Right lobe of liver (tissue), 4 donors: ENCODE measurements at regions not wholly inside any gene's neighbourhood (a gene's known extent, or its start where the extent isn't known, plus 50 kb on each side); places are given as distances from the start of the nearest gene placed in this dataset.

Experiments
- POLR2A ChIP-seq: fragments of 450-650 bp; IDR thresholded peaks from one replicate; pipeline ENCODE4 v1.6.1; 2017; ENCODE audit warnings: antibody characterized with exemption, mild to moderate bottlenecking
- TF ChIP-seq, protein P1 (sequence below), 4 donors: fragments of 200-600 bp in 3 of 4; fragments of 450-650 bp in 1 of 4; IDR thresholded peaks; one replicate each; pipeline versions ENCODE4 v1.5.1 to v1.8.0; 2016 to 2022; ENCODE audit warnings: antibody characterized with exemption in 4 of 4, mild to moderate bottlenecking in 2 of 4
- donor health status: DM: no; HTN: no; CAD: no.
- donor health status: DM: no; HTN: no; CAD: no.
- donor health status: DM: no; HTN: yes; CAD: no.

DNA sequence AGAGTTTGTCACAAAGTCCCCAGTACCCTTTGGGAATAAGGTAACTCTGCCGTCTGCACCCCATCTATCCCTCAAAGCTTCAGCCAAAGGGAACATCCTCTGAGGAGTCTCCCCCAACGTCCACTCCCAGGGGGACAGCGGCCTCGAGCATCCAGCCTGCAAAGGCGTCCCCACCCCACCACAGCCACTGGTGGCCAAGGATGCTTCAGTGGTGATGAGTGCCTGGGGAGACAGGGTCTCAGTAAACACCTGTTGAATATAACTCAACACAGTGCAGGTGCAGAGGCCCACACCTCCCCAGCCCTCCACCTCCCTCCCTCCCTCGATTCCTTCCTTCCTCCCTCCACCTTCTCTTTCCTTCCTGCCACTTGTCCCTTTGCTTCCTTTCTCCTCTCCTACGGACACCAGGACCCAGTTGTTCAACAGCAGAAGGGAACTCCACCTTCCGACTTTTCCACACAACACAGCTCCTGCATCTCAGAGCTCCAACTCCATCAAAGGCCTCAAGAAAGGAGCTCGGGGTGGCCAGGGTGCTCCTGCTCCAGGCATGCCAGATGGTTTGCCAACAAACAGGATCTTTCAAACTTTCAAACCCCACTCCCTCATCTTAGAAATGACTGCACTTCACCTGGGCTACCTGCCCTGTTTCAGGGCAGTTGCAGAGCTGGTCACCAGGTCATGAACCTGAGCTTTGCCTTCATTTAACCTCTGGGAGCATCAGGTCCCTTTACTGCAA, 87.8 kb upstream of the SNTG2 start:
- TF ChIP-seq, protein P1, sequence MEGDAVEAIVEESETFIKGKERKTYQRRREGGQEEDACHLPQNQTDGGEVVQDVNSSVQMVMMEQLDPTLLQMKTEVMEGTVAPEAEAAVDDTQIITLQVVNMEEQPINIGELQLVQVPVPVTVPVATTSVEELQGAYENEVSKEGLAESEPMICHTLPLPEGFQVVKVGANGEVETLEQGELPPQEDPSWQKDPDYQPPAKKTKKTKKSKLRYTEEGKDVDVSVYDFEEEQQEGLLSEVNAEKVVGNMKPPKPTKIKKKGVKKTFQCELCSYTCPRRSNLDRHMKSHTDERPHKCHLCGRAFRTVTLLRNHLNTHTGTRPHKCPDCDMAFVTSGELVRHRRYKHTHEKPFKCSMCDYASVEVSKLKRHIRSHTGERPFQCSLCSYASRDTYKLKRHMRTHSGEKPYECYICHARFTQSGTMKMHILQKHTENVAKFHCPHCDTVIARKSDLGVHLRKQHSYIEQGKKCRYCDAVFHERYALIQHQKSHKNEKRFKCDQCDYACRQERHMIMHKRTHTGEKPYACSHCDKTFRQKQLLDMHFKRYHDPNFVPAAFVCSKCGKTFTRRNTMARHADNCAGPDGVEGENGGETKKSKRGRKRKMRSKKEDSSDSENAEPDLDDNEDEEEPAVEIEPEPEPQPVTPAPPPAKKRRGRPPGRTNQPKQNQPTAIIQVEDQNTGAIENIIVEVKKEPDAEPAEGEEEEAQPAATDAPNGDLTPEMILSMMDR (IDR thresholded peaks at IDR 0.05), result no peak
- no peak for TF ChIP-seq POLR2A
